ENCODE measurements at regions not wholly inside any gene's neighbourhood (a gene's known extent, or its start where the extent isn't known, plus 50 kb on each side); places are given as distances from the start of the nearest gene placed in this dataset.

GRCh38 chr2:42918041-42918440 is 125.7 kb upstream of the HAAO start:
- no peak for DNase-seq (ENCODE audit: low spot score)

GRCh38 chr2:42917425-42917927 is 125.1 kb upstream of the HAAO start:
- DNase-seq (ENCODE audit: low spot score), result no peak

GRCh38 chr2:42916324-42916723 is 123.9 kb upstream of the HAAO start:
- no peak for DNase-seq (ENCODE audit: low spot score)

GRCh38 chr2:42914860-42915259 is 122.5 kb upstream of the HAAO start:
- no peak for DNase-seq (ENCODE audit: low spot score)

- DNase-seq (ENCODE audit: low spot score), result no peak
Observed at GRCh38 chr2:42914314-42914713, 121.9 kb upstream of the HAAO start.

- DNase-seq (ENCODE audit: low spot score), result no peak
Observed at GRCh38 chr2:42913280-42913878, 121.0 kb upstream of the HAAO start.

- no peak for DNase-seq (ENCODE audit: low spot score)
Observed at GRCh38 chr2:42910645-42911405, 118.4 kb upstream of the HAAO start.

- no peak for DNase-seq (ENCODE audit: low spot score)
Observed at GRCh38 chr2:42909966-42910365, 117.6 kb upstream of the HAAO start.

- no peak for DNase-seq (ENCODE audit: low spot score)
Observed at GRCh38 chr2:42908518-42909200, 116.3 kb upstream of the HAAO start.

- no peak for DNase-seq (ENCODE audit: low spot score)
Observed at GRCh38 chr2:42907835-42908234, 115.5 kb upstream of the HAAO start.

- DNase-seq (ENCODE audit: low spot score), result no peak
Observed at GRCh38 chr2:42906557-42907411, 114.4 kb upstream of the HAAO start.

- no peak for DNase-seq (ENCODE audit: low spot score)
Observed at GRCh38 chr2:42906111-42906556, 113.8 kb upstream of the HAAO start.

GRCh38 chr2:42905341-42906110 is 113.1 kb upstream of the HAAO start:
- no peak for DNase-seq (ENCODE audit: low spot score)

GRCh38 chr2:42904576-42904876 is 112.1 kb upstream of the HAAO start:
- DNase-seq (ENCODE audit: low spot score), result no peak

GRCh38 chr2:42903821-42904575 is 111.6 kb upstream of the HAAO start:
- no peak for DNase-seq (ENCODE audit: low spot score)

- no peak for DNase-seq (ENCODE audit: low spot score)
Observed at GRCh38 chr2:42902939-42903709, 110.7 kb upstream of the HAAO start.

GRCh38 chr2:42901076-42901640 is 108.8 kb upstream of the HAAO start:
- DNase-seq (ENCODE audit: low spot score), result no peak

- no peak for DNase-seq (ENCODE audit: low spot score)
Observed at GRCh38 chr2:42900289-42900891, 108.0 kb upstream of the HAAO start.

- DNase-seq (ENCODE audit: low spot score), result no peak
Observed at GRCh38 chr2:42897358-42897757, 105.0 kb upstream of the HAAO start.
